AG09309 (cell line): ENCODE measurements at regions not wholly inside any gene's neighbourhood (a gene's known extent, or its start where the extent isn't known, plus 50 kb on each side); places are given as distances from the start of the nearest gene placed in this dataset.

Experiments
- DNase-seq: peaks from one replicate; pipeline ENCODE4 v3.0.0-alpha.2; 2010; ENCODE audit warnings: low read depth
- H3K4me3 ChIP-seq: 2 replicates; pipeline ENCODE4 v1.5.1; 2011; ENCODE audit warnings: mild to moderate bottlenecking, low read depth, low read length, moderate library complexity; ENCODE audit not compliant: control insufficient read depth
- TF ChIP-seq, protein P1 (sequence below): IDR thresholded peaks from 2 replicates; pipeline ENCODE4 v1.5.1; 2011; ENCODE audit warnings: mild to moderate bottlenecking, low read depth, low read length, inconsistent platforms; ENCODE audit not compliant: insufficient read depth, control insufficient read depth; ENCODE audit errors: missing control alignments

- DNase-seq: no peak
- H3K4me3 ChIP-seq: no peak overlapping the region
- TF ChIP-seq, protein P1, sequence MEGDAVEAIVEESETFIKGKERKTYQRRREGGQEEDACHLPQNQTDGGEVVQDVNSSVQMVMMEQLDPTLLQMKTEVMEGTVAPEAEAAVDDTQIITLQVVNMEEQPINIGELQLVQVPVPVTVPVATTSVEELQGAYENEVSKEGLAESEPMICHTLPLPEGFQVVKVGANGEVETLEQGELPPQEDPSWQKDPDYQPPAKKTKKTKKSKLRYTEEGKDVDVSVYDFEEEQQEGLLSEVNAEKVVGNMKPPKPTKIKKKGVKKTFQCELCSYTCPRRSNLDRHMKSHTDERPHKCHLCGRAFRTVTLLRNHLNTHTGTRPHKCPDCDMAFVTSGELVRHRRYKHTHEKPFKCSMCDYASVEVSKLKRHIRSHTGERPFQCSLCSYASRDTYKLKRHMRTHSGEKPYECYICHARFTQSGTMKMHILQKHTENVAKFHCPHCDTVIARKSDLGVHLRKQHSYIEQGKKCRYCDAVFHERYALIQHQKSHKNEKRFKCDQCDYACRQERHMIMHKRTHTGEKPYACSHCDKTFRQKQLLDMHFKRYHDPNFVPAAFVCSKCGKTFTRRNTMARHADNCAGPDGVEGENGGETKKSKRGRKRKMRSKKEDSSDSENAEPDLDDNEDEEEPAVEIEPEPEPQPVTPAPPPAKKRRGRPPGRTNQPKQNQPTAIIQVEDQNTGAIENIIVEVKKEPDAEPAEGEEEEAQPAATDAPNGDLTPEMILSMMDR: no peak
Observed at GRCh38 chr4:112767386-112767785, 130.4 kb downstream of the LARP7 start.

GRCh38 chr4:112770114-112770513, 133.2 kb downstream of the LARP7 start:
- TF ChIP-seq, protein P1: no peak
- DNase-seq: no peak
- H3K4me3 ChIP-seq: no peak overlapping the region

DNA sequence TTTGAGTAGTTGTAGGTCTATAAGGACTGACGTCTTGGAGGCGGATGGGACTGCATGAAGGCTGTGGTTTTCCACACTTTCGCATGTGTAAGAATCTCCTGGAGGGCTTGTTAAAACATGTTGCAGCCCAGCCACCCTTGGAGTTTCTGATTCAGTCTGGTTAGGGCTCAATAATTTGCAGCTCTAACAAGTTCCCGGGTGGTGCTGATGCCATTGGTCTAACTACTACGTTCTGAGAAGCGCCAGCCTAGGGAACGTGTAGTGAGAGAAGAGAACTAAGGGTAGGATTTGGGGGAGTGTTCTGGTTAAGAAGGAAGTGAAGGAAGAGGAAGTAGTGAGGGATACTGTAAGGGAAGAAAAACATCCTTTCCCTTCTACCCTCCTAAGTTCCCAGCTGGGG, 138.9 kb downstream of the LARP7 start:
- no peak overlapping the region for H3K4me3 ChIP-seq
- TF ChIP-seq, protein P1: no peak
- no peak for DNase-seq

DNA sequence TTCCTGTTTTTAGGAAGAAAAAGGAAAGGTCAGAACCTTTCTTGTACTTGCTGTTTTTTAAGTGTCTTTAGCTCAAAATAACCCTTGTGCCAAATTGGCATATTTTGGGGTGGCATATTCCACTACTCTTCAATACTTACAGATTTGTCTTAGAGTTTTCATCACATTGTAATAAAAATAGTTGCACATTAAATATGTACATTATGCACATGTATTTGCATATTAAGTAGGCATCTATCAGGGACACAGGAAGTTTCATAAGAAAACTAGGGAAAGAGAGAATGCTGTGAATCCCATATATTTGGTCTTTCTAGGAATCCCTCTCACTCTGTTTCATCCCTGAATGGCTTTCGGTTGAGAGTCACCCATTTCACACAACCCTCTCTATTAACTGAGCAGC, 139.6 kb downstream of the LARP7 start:
- TF ChIP-seq, protein P1: no peak
- no peak overlapping the region for H3K4me3 ChIP-seq
- no peak for DNase-seq

DNA sequence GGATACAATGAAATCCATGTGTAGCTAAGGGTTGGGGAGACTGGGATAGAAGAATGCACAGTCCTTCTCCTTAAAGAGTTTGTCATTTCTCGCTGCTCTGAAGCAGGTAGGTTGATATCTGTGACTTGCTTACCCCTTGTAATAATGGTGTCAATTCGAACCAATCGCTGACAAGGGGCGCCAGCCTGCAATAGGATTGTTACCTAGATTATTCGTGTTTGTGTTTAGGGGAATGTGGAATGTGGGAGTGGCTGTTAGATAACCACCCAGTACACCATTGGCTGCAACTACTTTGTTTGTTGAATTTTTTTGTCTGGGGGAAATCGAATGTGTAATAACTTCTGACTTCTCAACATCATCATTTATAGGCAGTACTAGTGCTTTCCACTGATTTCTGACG, 141.6 kb downstream of the LARP7 start:
- DNase-seq: no peak
- TF ChIP-seq, protein P1: no peak
- H3K4me3 ChIP-seq: no peak overlapping the region

DNA sequence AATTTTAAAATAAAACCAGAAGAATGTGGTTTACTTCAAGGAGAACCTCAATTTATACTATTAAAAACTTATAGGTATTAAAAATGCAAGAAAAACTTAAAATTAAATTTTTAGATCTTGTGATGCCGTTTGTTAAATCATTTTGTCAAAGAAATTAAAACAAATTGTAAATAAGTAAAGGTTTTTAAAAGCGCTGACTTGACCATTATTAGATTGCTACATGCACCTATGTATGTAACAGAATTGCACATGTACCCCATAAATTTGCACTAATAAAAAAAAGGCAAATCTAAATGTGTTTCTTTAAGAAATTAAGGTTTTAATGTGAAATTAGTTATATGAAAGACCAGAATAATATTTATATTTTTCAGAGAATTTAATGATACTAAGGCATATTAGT, 156.1 kb downstream of the LARP7 start:
- TF ChIP-seq, protein P1: no peak
- no peak for DNase-seq
- no peak overlapping the region for H3K4me3 ChIP-seq

GRCh38 chr4:112800001-112800400, 163.1 kb downstream of the LARP7 start:
- H3K4me3 ChIP-seq: no peak overlapping the region
- TF ChIP-seq, protein P1: no peak
- no peak for DNase-seq
